SK-N-SH (cell line): ENCODE measurements at regions not wholly inside any gene's neighbourhood (a gene's known extent, or its start where the extent isn't known, plus 50 kb on each side); places are given as distances from the start of the nearest gene placed in this dataset.
"Not testable (repeated sequence)": the region's sequence is repeated elsewhere in the genome, so short reads cannot be mapped to it uniquely, and the experiment has no call there.

Experiments
- CTCF ChIA-PET: fragments of 300-600, 350-600 bp; formaldehyde crosslinking; extraction: SDS; loops from one replicate; lab custom pipeline; 2021; lab: Yijun Ruan, JAX
- POLR2A ChIA-PET: fragments of 350-600 bp; sonication (Branson Sonifier 250); formaldehyde crosslinking; extraction: SDS; loops from one replicate; lab custom pipeline; 2020; ENCODE audit warnings: antibody characterized with exemption, inconsistent platforms; lab: Yijun Ruan, JAX
- DNase-seq: peaks from one replicate; pipeline ENCODE4 v3.0.0; 2012
- H2AFZ ChIP-seq: fragments of 200-600 bp; sonication (generic); 2 replicates; pipeline ENCODE4 v1.8.1; 2016; ENCODE audit warnings: antibody characterized with exemption, mild to moderate bottlenecking, low read depth
- H3F3A ChIP-seq: fragments of 200-600 bp; sonication (generic); replicated peaks from 2 replicates; pipeline ENCODE3; 2016; ENCODE audit warnings: antibody characterized with exemption, mild to moderate bottlenecking; ENCODE audit not compliant: insufficient read depth
- H3K27ac ChIP-seq, 2 experiments: fragments of 200-500 bp in 1 of 2; fragments of 200-600 bp in 1 of 2; sonication (Bioruptor generic) in 1 of 2; sonication (generic), shearing (Covaris generic) in 1 of 2; 2 replicates each; pipeline versions ENCODE4 v1.5.1 to v1.6.1; 2014 to 2016; ENCODE audit warnings: low read depth in 2 of 2, inconsistent platforms in 1 of 2, low read length in 1 of 2, mild to moderate bottlenecking in 1 of 2, mixed read lengths in 1 of 2
- H3K27me3 ChIP-seq: fragments of 200-600 bp; sonication (generic), shearing (Covaris generic); 2 replicates; pipeline ENCODE4 v1.6.1; 2016; ENCODE audit warnings: mixed run types; ENCODE audit not compliant: insufficient read depth
- H3K36me3 ChIP-seq, 2 experiments: fragments of 200-500 bp in 1 of 2; fragments of 200-600 bp in 1 of 2; sonication (Bioruptor generic) in 1 of 2; sonication (generic) in 1 of 2; replicated peaks in 1 of 2; 2 replicates each; pipeline versions ENCODE3 to v1.5.1; 2014 to 2016; ENCODE audit warnings: low read length in 1 of 2, mild to moderate bottlenecking in 1 of 2; ENCODE audit not compliant: insufficient read depth in 2 of 2, control insufficient read depth in 1 of 2
- H3K4me1 ChIP-seq, 2 experiments: fragments of 200-500 bp in 1 of 2; fragments of 200-600 bp in 1 of 2; sonication (Bioruptor generic) in 1 of 2; sonication (generic), shearing (Covaris generic) in 1 of 2; 2 replicates each; pipeline versions ENCODE4 v1.5.1 to v1.6.1; 2014 to 2016; ENCODE audit warnings: low read depth in 1 of 2, low read length in 1 of 2, mixed run types in 1 of 2; ENCODE audit not compliant: insufficient read depth in 2 of 2, control insufficient read depth in 1 of 2
- H3K4me2 ChIP-seq: fragments of 200-600 bp; sonication (generic), shearing (Covaris generic); 2 replicates; pipeline ENCODE4 v1.6.1; 2017; ENCODE audit warnings: mixed run types
- H3K4me3 ChIP-seq, 2 experiments: fragments of 200-500 bp in 1 of 2; fragments of 200-600 bp in 1 of 2; sonication (Bioruptor generic) in 1 of 2; sonication (generic), shearing (Covaris generic) in 1 of 2; 2 replicates each; pipeline versions ENCODE4 v1.5.1 to v1.8.1; 2014 to 2016; ENCODE audit warnings: low read depth in 2 of 2, inconsistent platforms in 1 of 2, low read length in 1 of 2, mild to moderate bottlenecking in 1 of 2, mixed read lengths in 1 of 2, moderate library complexity in 1 of 2
- H3K79me2 ChIP-seq: fragments of 200-600 bp; sonication (generic); 2 replicates; pipeline ENCODE4 v1.8.1; 2017; ENCODE audit warnings: mild to moderate bottlenecking; ENCODE audit not compliant: insufficient read depth
- H3K9ac ChIP-seq: fragments of 200-600 bp; sonication (generic); 2 replicates; pipeline ENCODE4 v1.6.1; 2017; ENCODE audit warnings: mixed run types
- H3K9me2 ChIP-seq: fragments of 200-600 bp; sonication (generic); 2 replicates; pipeline ENCODE4 v1.6.1; 2017; ENCODE audit warnings: mixed run types
- H3K9me3 ChIP-seq: fragments of 200-600 bp; sonication (generic); 2 replicates; pipeline ENCODE4 v1.6.1; 2017; ENCODE audit warnings: mixed run types, mild to moderate bottlenecking, moderate library complexity
- H4K20me1 ChIP-seq: fragments of 200-600 bp; sonication (generic); 2 replicates; pipeline ENCODE4 v1.6.1; 2017; ENCODE audit warnings: mild to moderate bottlenecking, mixed run types; ENCODE audit not compliant: insufficient read depth
- ELF1 ChIP-seq: IDR thresholded peaks from 2 replicates; pipeline ENCODE4 v1.4.0; 2012
- EZH2phosphoT487 ChIP-seq: fragments of 200-600 bp; sonication (generic); IDR thresholded peaks from 2 replicates; pipeline ENCODE4 v1.6.1; 2017; ENCODE audit warnings: low read depth, mixed run types, mild to moderate bottlenecking, antibody characterized with exemption, moderate library complexity, borderline replicate concordance
- FOSL2 ChIP-seq: IDR thresholded peaks from 2 replicates; pipeline ENCODE4 v1.4.0; 2012; ENCODE audit warnings: low read depth, mild to moderate bottlenecking, moderate library complexity, borderline replicate concordance
- FOXM1 ChIP-seq: IDR thresholded peaks from 2 replicates; pipeline ENCODE4 v1.4.0; 2012; ENCODE audit warnings: low read depth, mild to moderate bottlenecking
- GABPA ChIP-seq: IDR thresholded peaks from 2 replicates; pipeline ENCODE4 v1.4.0; 2012; ENCODE audit warnings: low read depth, mild to moderate bottlenecking
- NRF1 ChIP-seq: IDR thresholded peaks from 2 replicates; pipeline ENCODE4 v1.6.1; 2012; ENCODE audit warnings: low read depth, mild to moderate bottlenecking, low read length
- POLR2AphosphoS5 ChIP-seq: IDR thresholded peaks from 2 replicates; pipeline ENCODE4 v1.6.1; 2012; ENCODE audit warnings: low read depth, low read length
- RAD21 ChIP-seq: IDR thresholded peaks from 2 replicates; pipeline ENCODE4 v1.6.1; 2012; ENCODE audit warnings: mild to moderate bottlenecking, low read length
- RCOR1 ChIP-seq: fragments of 150-350 bp; IDR thresholded peaks from 2 replicates; pipeline ENCODE4 v1.6.1; 2017; ENCODE audit warnings: antibody characterized with exemption, low read length
- REST ChIP-seq: IDR thresholded peaks from 2 replicates; pipeline ENCODE4 v1.6.1; 2012; ENCODE audit warnings: mild to moderate bottlenecking, low read depth, low read length, moderate library complexity
- RFX5 ChIP-seq: IDR thresholded peaks from 2 replicates; pipeline ENCODE4 v1.6.1; 2012; ENCODE audit warnings: mild to moderate bottlenecking, improper control_type of control experiment, low read length
- RXRA ChIP-seq: IDR thresholded peaks from 2 replicates; pipeline ENCODE4 v1.4.0; 2012; ENCODE audit warnings: low read depth, mild to moderate bottlenecking, borderline replicate concordance
- SIN3A ChIP-seq: IDR thresholded peaks from 2 replicates; pipeline ENCODE4 v1.6.1; 2012; ENCODE audit warnings: low read depth, mild to moderate bottlenecking, low read length, moderate library complexity, borderline replicate concordance
- SMC3 ChIP-seq: IDR thresholded peaks from 2 replicates; pipeline ENCODE4 v1.6.1; 2012; ENCODE audit warnings: low read depth, low read length, improper control_type of control experiment
- TAF1 ChIP-seq: IDR thresholded peaks from 2 replicates; pipeline ENCODE4 v1.6.1; 2012; ENCODE audit warnings: low read depth, mild to moderate bottlenecking, low read length, moderate library complexity, borderline replicate concordance
- WGBS: methylation state at CpG from one replicate; pipeline ENCODE4 v1.1.6; 2017; ENCODE audit warnings: low lambda C conversion rate; 5-methylcytosine and 5-hydroxymethylcytosine counted together
- TF ChIP-seq, protein P1 (sequence below): fragments of 200-600 bp; sonication (generic); IDR thresholded peaks from 2 replicates; pipeline ENCODE4 v1.6.1; 2017; ENCODE audit warnings: antibody characterized with exemption, mild to moderate bottlenecking, moderate library complexity
- TF ChIP-seq, protein P2 (sequence below): IDR thresholded peaks from 2 replicates; pipeline ENCODE4 v1.4.0; 2012; ENCODE audit warnings: low read depth

DNA sequence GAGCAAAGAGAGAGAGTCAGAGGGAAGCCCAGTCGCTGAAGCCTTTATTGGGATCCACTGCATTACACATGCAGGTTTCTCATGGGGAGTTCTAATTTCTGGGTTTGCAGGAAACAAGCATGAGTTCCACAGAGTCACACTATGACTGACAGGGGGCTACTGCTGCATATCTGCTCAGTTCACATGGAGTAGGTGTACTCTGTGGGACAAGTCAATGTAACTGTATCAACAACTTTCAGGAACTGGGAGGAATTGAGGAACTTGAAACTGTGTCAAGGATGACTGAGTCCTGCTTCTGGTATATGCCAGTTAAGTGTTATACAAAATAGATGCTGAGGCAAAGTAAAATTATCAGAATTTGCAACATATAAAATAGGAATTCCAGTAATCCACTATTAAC lies 110.8 kb downstream of the NPAP1 start:
- H3K9me2 ChIP-seq: no peaks in the 10 kb centered on the region
- DNase-seq: no peak
- WGBS: 13% methylated on average over 1 of the region's 1 CpG

DNA sequence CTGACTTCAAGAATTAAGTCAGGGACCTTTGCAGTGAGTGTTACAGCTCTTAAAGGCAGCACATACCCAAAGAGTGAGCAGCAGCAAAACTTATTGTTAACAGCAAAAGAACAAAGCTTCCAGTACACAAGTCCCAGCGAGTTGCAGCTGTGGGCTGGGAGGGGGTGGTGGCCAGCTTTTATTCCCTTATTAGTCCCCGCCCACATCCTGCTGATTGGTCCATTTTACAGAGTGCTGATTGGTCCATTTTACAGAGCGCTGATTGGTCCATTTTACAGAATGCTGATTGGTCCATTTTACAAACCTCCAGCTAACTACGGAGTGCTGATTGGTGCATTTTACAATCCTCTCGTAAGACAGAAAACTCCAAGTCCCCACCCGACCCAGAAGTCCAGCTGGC lies 127.0 kb downstream of the NPAP1 start:
- H3K79me2 ChIP-seq, H4K20me1 ChIP-seq, POLR2A ChIA-PET, H3K9me3 ChIP-seq, H3K9me2 ChIP-seq, CTCF ChIA-PET, H3K9ac ChIP-seq, H3K27me3 ChIP-seq, H3K27ac ChIP-seq, DNase-seq, H3K36me3 ChIP-seq, H3K4me2 ChIP-seq, H2AFZ ChIP-seq, H3F3A ChIP-seq, H3K4me1 ChIP-seq, H3K4me3 ChIP-seq: not testable (repeated sequence)
- 0% methylated on average over 6 of the region's 6 CpGs for WGBS

More for the DNA sequence above, 110.8 kb downstream of the NPAP1 start:
- H3K4me1 ChIP-seq: no peaks in the 10 kb centered on the region
- ChIA-PET POLR2A (no interaction called here), CTCF (no interaction called here)
- no peak overlapping the region for H3K4me2 ChIP-seq
- no peak overlapping the region for H3K4me3 ChIP-seq
- no peaks in the 10 kb centered on the region for H3F3A ChIP-seq
- TF ChIP-seq POLR2AphosphoS5 (no peak), EZH2phosphoT487 (no peak), RXRA (no peak)
- TF ChIP-seq, protein P1, sequence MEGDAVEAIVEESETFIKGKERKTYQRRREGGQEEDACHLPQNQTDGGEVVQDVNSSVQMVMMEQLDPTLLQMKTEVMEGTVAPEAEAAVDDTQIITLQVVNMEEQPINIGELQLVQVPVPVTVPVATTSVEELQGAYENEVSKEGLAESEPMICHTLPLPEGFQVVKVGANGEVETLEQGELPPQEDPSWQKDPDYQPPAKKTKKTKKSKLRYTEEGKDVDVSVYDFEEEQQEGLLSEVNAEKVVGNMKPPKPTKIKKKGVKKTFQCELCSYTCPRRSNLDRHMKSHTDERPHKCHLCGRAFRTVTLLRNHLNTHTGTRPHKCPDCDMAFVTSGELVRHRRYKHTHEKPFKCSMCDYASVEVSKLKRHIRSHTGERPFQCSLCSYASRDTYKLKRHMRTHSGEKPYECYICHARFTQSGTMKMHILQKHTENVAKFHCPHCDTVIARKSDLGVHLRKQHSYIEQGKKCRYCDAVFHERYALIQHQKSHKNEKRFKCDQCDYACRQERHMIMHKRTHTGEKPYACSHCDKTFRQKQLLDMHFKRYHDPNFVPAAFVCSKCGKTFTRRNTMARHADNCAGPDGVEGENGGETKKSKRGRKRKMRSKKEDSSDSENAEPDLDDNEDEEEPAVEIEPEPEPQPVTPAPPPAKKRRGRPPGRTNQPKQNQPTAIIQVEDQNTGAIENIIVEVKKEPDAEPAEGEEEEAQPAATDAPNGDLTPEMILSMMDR: no peak
- TF ChIP-seq, protein P2, sequence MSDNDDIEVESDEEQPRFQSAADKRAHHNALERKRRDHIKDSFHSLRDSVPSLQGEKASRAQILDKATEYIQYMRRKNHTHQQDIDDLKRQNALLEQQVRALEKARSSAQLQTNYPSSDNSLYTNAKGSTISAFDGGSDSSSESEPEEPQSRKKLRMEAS: no peak
- TF ChIP-seq, all 33 proteins: peak for 0
- Histone ChIP-seq H4K20me1 (no peaks in the 10 kb centered on the region), H3K79me2 (no peaks in the 10 kb centered on the region), H3K9ac (no peak overlapping the region), H3K27ac (no peak overlapping the region), H2AFZ (no peak overlapping the region), H3K36me3 (no peaks in the 10 kb centered on the region), H3K27me3 (no peaks in the 10 kb centered on the region; the same call in 1 of the 2 replicates), H3K9me3 (no peaks in the 10 kb centered on the region)

DNA sequence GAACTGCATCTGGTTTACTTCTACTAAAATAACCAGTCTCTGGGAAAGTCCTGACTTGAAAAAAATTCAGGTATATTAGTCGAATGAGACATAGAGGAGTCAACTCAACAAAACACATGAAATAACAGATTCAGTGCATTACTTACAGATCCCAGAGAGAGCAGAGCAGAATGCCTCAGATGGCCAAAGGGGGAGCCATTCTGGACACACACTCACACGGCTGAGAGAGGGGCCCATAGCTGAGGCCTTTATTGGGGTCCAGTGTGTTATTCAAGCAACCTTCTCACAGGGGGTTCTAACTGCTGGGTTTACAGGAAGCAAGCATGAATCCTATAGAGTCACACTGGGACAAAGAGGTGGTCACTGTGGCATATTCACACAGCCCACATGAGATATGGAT lies 135.1 kb upstream of the SNRPN start:
- 0% methylated on average over 2 of the region's 2 CpGs for WGBS
- Histone ChIP-seq H3K27ac (no peak overlapping the region), H3K36me3 (no peaks in the 10 kb centered on the region), H3K27me3 (no peaks in the 10 kb centered on the region), H3K4me2 (no peak overlapping the region), H3K9me2 (no peaks in the 10 kb centered on the region), H3F3A (no peaks in the 10 kb centered on the region), H3K4me1 (no peaks in the 10 kb centered on the region), H3K79me2 (no peaks in the 10 kb centered on the region), H3K9me3 (no peaks in the 10 kb centered on the region), H3K4me3 (no peak overlapping the region), H2AFZ (no peak overlapping the region), H3K9ac (no peak overlapping the region), H4K20me1 (no peaks in the 10 kb centered on the region)
- CTCF ChIA-PET: no interaction called here
- DNase-seq: no peak
- POLR2A ChIA-PET: no interaction called here
- TF ChIP-seq ELF1: no peak
- TF ChIP-seq REST: no peak
- TF ChIP-seq SMC3: no peak
- TF ChIP-seq, protein P2: no peak
- TF ChIP-seq RCOR1: no peak
- no peak for TF ChIP-seq EZH2phosphoT487
- TF ChIP-seq RAD21: no peak
- no peak for TF ChIP-seq TAF1
- no peak for TF ChIP-seq RXRA
- no peak for TF ChIP-seq FOSL2
- no peak for TF ChIP-seq GABPA
- TF ChIP-seq NRF1: no peak
- no peak for TF ChIP-seq POLR2AphosphoS5
- no peak for TF ChIP-seq SIN3A
- TF ChIP-seq RFX5: no peak
- no peak for TF ChIP-seq FOXM1
